AG04450 (cell line): ENCODE measurements at regions not wholly inside any gene's neighbourhood (a gene's known extent, or its start where the extent isn't known, plus 50 kb on each side); places are given as distances from the start of the nearest gene placed in this dataset.

ENCODE experiments used
- CTCF ChIA-PET: fragments of 300-600, 350-600 bp; formaldehyde crosslinking; extraction: SDS; loops from one replicate; lab custom pipeline; 2022; ENCODE audit warnings: antibody characterized with exemption, inconsistent platforms; lab: Charles Lee
- POLR2A ChIA-PET: fragments of 350-600 bp; formaldehyde crosslinking; extraction: SDS; loops from one replicate; lab custom pipeline; 2021; ENCODE audit warnings: antibody characterized with exemption, inconsistent platforms; lab: Yijun Ruan, JAX
- DNase-seq: peaks from one replicate; pipeline ENCODE4 v3.0.0-alpha.2; 2011; ENCODE audit warnings: low read depth, low spot score
- H3K27ac ChIP-seq: one replicate; pipeline ENCODE4 v1.5.1; 2012; ENCODE audit warnings: low read depth, low read length, control low read depth
- H3K27me3 ChIP-seq: one replicate; pipeline ENCODE4 v1.6.0; 2012; ENCODE audit warnings: low read length; ENCODE audit not compliant: control insufficient read depth, insufficient read depth
- H3K4me3 ChIP-seq: 2 replicates; pipeline ENCODE4 v1.5.1; 2011; ENCODE audit warnings: mild to moderate bottlenecking, low read depth, low read length, control low read depth
- H3K9me3 ChIP-seq: 2 replicates; pipeline ENCODE4 v1.5.1; 2012; ENCODE audit warnings: low read length; ENCODE audit not compliant: control insufficient read depth, insufficient read depth
- CTCF ChIP-seq: IDR thresholded peaks from 2 replicates; pipeline ENCODE4 v1.5.1; 2011; ENCODE audit warnings: low read depth, low read length, control low read depth, inconsistent platforms

- DNase-seq = no peak
- no peaks in the 10 kb centered on the region for H3K9me3 ChIP-seq
- TF ChIP-seq CTCF = no peak
- H3K27ac ChIP-seq = no peak overlapping the region
- CTCF ChIA-PET = interaction anchor here (1.0 to 1.9 kb wide), 2 partner anchors 9 to 55 kb away, joined by 4 to 7 read pairs; no protein-coding TSS in a partner anchor
- no peak overlapping the region for H3K4me3 ChIP-seq
- POLR2A ChIA-PET = no interaction called here
- H3K27me3 ChIP-seq = no peaks in the 10 kb centered on the region
Measured at GRCh38 chr3:64408770-64409169, 183.5 kb upstream of the PRICKLE2 start.

- Histone ChIP-seq H3K27me3 (no peaks in the 10 kb centered on the region), H3K27ac (no peak overlapping the region), H3K4me3 (no peak overlapping the region), H3K9me3 (no peaks in the 10 kb centered on the region)
- no peak for TF ChIP-seq CTCF
- ChIA-PET CTCF (interaction anchor here (1.3 to 3.8 kb wide), 3 partner anchors 57 to 383 kb away, joined by 3 to 18 read pairs (median 9); no protein-coding TSS in a partner anchor), POLR2A (interaction anchor here (0.9 kb wide), 1 partner anchor 37 kb away, joined by 4 read pairs; no protein-coding TSS in a partner anchor)
- DNase-seq = no peak
Measured at GRCh38 chr3:64406271-64406670, 181.0 kb upstream of the PRICKLE2 start.

DNA sequence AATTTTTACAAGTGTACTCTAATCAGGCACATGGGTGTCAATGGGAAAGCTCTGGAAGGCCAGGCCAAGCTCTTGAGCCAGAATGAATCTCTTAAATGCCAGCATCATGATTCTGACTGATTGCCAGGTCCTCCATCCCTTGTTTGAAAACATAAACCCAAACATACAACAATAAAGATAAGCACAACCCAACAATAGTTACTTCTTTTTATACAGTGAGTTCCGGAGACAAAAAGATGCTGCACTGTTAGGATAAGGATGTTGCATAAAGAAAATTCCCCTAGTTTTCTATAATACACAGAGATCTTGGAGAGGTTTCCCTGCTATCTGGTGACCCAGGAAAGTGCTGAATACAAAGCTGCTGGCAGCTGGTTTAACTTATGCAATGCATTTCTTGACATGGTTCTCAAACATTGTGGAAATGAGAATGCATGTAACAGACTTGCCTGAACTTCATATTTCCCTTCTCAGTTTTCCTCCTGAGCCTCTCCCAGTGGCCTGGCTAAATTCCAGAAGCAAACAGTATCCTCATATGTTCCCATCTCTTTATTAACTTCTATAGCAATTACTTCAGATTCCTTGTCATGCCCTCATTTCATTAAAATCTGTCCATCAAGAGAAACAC lies 180.1 kb upstream of the PRICKLE2 start:
- Histone ChIP-seq H3K9me3 (no peaks in the 10 kb centered on the region), H3K27me3 (no peaks in the 10 kb centered on the region), H3K27ac (no peak overlapping the region), H3K4me3 (no peak overlapping the region)
- DNase-seq = peak; percentile 51
- ChIA-PET POLR2A (interaction anchor here (0.6 to 1.1 kb wide), 3 partner anchors 38 to 218 kb away, joined by 3 to 4 read pairs (median 3); no protein-coding TSS in a partner anchor), CTCF (interaction anchor here (0.8 to 3.8 kb wide), 4 partner anchors 58 to 382 kb away, joined by 3 to 18 read pairs (median 6); no protein-coding TSS in a partner anchor)
- TF ChIP-seq CTCF = no peak

DNA sequence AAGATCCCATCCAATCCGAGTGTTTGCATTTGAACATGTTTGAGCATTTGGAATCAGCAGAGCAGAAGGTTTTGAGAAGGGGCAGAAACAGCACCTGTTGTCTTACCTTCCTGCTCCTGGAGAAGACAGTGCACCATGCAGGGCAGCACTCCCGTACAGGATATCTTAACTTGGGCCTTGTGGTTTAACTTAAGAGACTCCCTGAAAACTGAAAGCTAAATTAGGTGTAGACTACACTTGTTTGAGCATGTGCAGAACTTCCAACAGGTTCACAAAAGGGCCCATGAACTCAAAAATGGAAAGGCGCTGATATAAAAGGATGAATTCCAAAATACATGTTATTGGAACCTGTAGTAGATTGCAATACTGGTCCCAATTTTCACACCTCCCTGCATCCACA lies 175.4 kb upstream of the PRICKLE2 start:
- Histone ChIP-seq H3K9me3 (no peaks in the 10 kb centered on the region), H3K27me3 (no peaks in the 10 kb centered on the region), H3K4me3 (no peak overlapping the region), H3K27ac (no peak overlapping the region)
- ChIA-PET CTCF (interaction anchor here (0.5 to 3.3 kb wide), 6 partner anchors 8 to 377 kb away, joined by 3 to 17 read pairs (median 6); partner anchors contain the start of gene PSMD6), POLR2A (no interaction called here)
- TF ChIP-seq CTCF = no peak
- no peak for DNase-seq

GRCh38 chr3:64399205-64399800 lies 174.0 kb upstream of the PRICKLE2 start:
- CTCF ChIA-PET = interaction anchor here (0.6 to 3.3 kb wide), 12 partner anchors 10 to 376 kb away, joined by 3 to 17 read pairs (median 4); partner anchors contain the start of gene PSMD6

More at GRCh38 chr3:64399205-64399800, 174.0 kb upstream of the PRICKLE2 start:
- Histone ChIP-seq H3K27me3 (no peaks in the 10 kb centered on the region), H3K4me3 (no peak overlapping the region), H3K27ac (no peak overlapping the region), H3K9me3 (no peaks in the 10 kb centered on the region)
- peak; percentile 18 for DNase-seq
- POLR2A ChIA-PET = no interaction called here
- TF ChIP-seq CTCF = peak; percentile 83
